OCI-LY7 (cell line): ENCODE measurements at regions not wholly inside any gene's neighbourhood (a gene's known extent, or its start where the extent isn't known, plus 50 kb on each side); places are given as distances from the start of the nearest gene placed in this dataset.

Source experiments
- BruUV-seq: library from RNA; stranded (reverse); fragments of 400-500 nt; replicated peaks from 2 replicates; lab custom pipeline; 2021; lab: Mats Ljungman, UMichigan
- CTCF ChIA-PET: fragments of 300-600 bp; sonication (Branson Sonifier 250); formaldehyde crosslinking; loops from one replicate; lab custom pipeline; 2022; ENCODE audit warnings: antibody characterized with exemption; ENCODE audit not compliant: unreplicated experiment; lab: Charles Lee
- POLR2A ChIA-PET: fragments of 300-600 bp; sonication (Branson Sonifier 250); formaldehyde crosslinking; loops from one replicate; lab custom pipeline; 2022; ENCODE audit warnings: antibody characterized with exemption; lab: Charles Lee
- DNase-seq: peaks from one replicate; pipeline ENCODE4 v3.0.0-alpha.2; 2015; ENCODE audit warnings: low spot score
- H2AFZ ChIP-seq: fragments of 200-600 bp; sonication (generic), shearing (Covaris generic); 2 replicates; pipeline ENCODE4 v1.6.1; 2014; ENCODE audit warnings: mild to moderate bottlenecking, antibody characterized with exemption, low read length, moderate library complexity
- H3K27ac ChIP-seq: fragments of 200-600 bp; sonication (generic); 2 replicates; pipeline ENCODE4 v1.5.1; 2014; ENCODE audit warnings: mixed run types, low read depth, mild to moderate bottlenecking, moderate library complexity, low read length, inconsistent platforms; ENCODE audit not compliant: poor library complexity, severe bottlenecking
- H3K36me3 ChIP-seq: fragments of 200-600 bp; sonication (generic); 2 replicates; pipeline ENCODE4 v1.6.1; 2014; ENCODE audit warnings: mild to moderate bottlenecking, antibody characterized with exemption, low read length, moderate library complexity, mixed read lengths; ENCODE audit not compliant: insufficient read depth
- H3K4me1 ChIP-seq: fragments of 200-600 bp; sonication (generic); 2 replicates; pipeline ENCODE4 v1.5.1; 2014; ENCODE audit warnings: mild to moderate bottlenecking, low read length; ENCODE audit not compliant: insufficient read depth, poor library complexity, severe bottlenecking
- H3K4me2 ChIP-seq: fragments of 200-600 bp; sonication (generic); 2 replicates; pipeline ENCODE4 v1.6.1; 2014; ENCODE audit warnings: mild to moderate bottlenecking, low read length
- H3K4me3 ChIP-seq: fragments of 200-600 bp; sonication (generic); 2 replicates; pipeline ENCODE4 v1.5.1; 2014; ENCODE audit warnings: mild to moderate bottlenecking, low read depth, low read length; ENCODE audit not compliant: poor library complexity, severe bottlenecking
- H3K79me2 ChIP-seq: fragments of 200-600 bp; sonication (generic); 2 replicates; pipeline ENCODE4 v1.6.1; 2016; ENCODE audit warnings: low read depth, mild to moderate bottlenecking, low read length, moderate library complexity, mixed read lengths; ENCODE audit not compliant: insufficient read depth
- H3K9me2 ChIP-seq: fragments of 200-600 bp; sonication (generic); 2 replicates; pipeline ENCODE4 v1.6.1; 2016; ENCODE audit warnings: mild to moderate bottlenecking, low read length, mixed read lengths; ENCODE audit not compliant: insufficient read depth
- H3K9me3 ChIP-seq: fragments of 200-600 bp; sonication (generic); 2 replicates; pipeline ENCODE4 v1.6.1; 2014; ENCODE audit warnings: mild to moderate bottlenecking, mixed run types, low read length, mixed read lengths
- H4K20me1 ChIP-seq: fragments of 200-600 bp; sonication (generic); 2 replicates; pipeline ENCODE4 v1.6.1; 2014; ENCODE audit warnings: mild to moderate bottlenecking, antibody characterized with exemption, low read length, moderate library complexity, mixed read lengths; ENCODE audit not compliant: insufficient read depth
- EZH2phosphoT487 ChIP-seq: fragments of 200-600 bp; sonication (generic); IDR thresholded peaks from 2 replicates; pipeline ENCODE4 v1.6.1; 2018; ENCODE audit warnings: low read depth, borderline replicate concordance, mild to moderate bottlenecking, mixed run types, antibody characterized with exemption, low read length, moderate library complexity, mixed read lengths
- intact Hi-C: fragments of 100-400 bp; cut with micrococcal nuclease; formaldehyde crosslinking; loops from one replicate; pipeline ENCODE4 v1.10.0; 2022; ENCODE audit not compliant: unreplicated experiment
- TF ChIP-seq, protein P1 (sequence below): fragments of 200-600 bp; sonication (generic); conservative IDR thresholded peaks from 2 replicates; pipeline ENCODE4 v1.5.1; 2014; ENCODE audit warnings: mild to moderate bottlenecking, antibody characterized with exemption, low read length, moderate library complexity, mixed read lengths

DNA sequence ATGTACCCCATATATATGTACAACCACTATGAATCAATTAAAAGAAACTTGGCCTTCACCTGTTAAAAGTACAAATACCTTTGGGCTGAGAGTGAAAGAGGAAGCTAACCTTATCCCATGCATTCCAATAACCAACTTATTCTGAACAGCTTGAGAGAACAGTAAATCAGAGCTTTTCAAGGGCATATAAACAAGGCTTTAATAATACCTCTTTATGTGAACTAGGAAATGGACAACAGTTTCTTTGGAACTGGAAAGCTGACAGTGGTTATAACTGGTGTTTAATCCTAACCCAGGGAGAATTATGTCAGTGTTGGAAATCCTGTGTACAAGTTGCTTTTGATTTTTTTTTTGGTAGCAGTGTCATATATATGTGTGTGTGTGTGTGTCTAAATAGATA is 170.5 kb downstream of the TFAP2B start:
- no peaks in the 10 kb centered on the region for H3K4me1 ChIP-seq
- TF ChIP-seq EZH2phosphoT487: no peak
- TF ChIP-seq, protein P1, sequence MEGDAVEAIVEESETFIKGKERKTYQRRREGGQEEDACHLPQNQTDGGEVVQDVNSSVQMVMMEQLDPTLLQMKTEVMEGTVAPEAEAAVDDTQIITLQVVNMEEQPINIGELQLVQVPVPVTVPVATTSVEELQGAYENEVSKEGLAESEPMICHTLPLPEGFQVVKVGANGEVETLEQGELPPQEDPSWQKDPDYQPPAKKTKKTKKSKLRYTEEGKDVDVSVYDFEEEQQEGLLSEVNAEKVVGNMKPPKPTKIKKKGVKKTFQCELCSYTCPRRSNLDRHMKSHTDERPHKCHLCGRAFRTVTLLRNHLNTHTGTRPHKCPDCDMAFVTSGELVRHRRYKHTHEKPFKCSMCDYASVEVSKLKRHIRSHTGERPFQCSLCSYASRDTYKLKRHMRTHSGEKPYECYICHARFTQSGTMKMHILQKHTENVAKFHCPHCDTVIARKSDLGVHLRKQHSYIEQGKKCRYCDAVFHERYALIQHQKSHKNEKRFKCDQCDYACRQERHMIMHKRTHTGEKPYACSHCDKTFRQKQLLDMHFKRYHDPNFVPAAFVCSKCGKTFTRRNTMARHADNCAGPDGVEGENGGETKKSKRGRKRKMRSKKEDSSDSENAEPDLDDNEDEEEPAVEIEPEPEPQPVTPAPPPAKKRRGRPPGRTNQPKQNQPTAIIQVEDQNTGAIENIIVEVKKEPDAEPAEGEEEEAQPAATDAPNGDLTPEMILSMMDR: no peak
- no peaks in the 10 kb centered on the region for H4K20me1 ChIP-seq
- H3K36me3 ChIP-seq: no peaks in the 10 kb centered on the region
- H3K79me2 ChIP-seq: no peaks in the 10 kb centered on the region
- no peak overlapping the region for H3K27ac ChIP-seq
- intact Hi-C loops: no loop called here
- H3K4me2 ChIP-seq: no peak overlapping the region
- H3K9me2 ChIP-seq: no peaks in the 10 kb centered on the region
- H3K9me3 ChIP-seq: no peaks in the 10 kb centered on the region
- POLR2A ChIA-PET: interaction anchor here (1.0 to 1.3 kb wide), 2 partner anchors 8 to 16 kb away, joined by 3 read pairs; no protein-coding TSS in a partner anchor
- H3K4me3 ChIP-seq: no peak overlapping the region
- no TSS peak for BruUV-seq
- CTCF ChIA-PET: no interaction called here
- no peak for DNase-seq
- no peak overlapping the region for H2AFZ ChIP-seq

DNA sequence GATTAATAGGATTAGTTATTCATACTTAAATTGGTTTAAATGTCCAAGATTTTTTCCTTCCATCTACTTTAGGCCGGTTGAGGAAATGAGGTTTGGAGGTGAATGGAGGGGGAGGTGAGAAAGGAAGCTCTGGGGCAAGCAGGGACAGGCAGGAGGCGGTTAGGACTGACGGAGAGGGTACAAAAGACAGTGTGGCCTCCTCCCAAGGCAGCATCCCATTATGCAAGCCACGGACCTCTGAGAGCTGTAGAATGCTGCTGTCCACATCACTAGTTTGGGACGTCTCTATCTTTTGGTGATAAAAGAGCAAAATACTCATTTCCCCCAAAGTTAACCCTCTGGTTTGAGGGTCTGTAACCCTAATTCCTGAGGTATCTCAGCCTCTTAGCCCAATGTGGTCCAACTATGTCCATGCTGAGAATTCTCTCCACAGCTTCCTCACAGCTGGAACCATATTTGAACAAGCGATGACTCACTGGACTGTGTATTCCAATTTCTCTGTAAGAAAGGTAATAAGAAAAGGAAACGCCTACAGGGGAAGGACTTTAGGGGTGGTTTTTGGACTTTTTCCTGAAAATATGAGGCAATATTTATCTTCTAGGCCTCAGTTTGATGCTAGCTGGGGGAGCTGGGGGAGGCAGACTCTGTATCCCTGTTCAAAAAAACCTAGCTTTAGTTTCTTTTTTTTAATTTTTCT is 172.2 kb downstream of the TFAP2B start:
- Histone ChIP-seq H3K36me3 (no peaks in the 10 kb centered on the region), H3K79me2 (no peaks in the 10 kb centered on the region), H3K4me3 (no peak overlapping the region), H4K20me1 (no peaks in the 10 kb centered on the region), H3K4me2 (no peak overlapping the region), H3K9me3 (no peaks in the 10 kb centered on the region), H3K9me2 (no peaks in the 10 kb centered on the region), H3K4me1 (no peaks in the 10 kb centered on the region), H3K27ac (no peak overlapping the region), H2AFZ (no peak overlapping the region)
- intact Hi-C loops: no loop called here
- ChIA-PET CTCF (no interaction called here), POLR2A (interaction anchor here (0.6 to 1.0 kb wide), 2 partner anchors 10 to 605 kb away, joined by 3 read pairs; no protein-coding TSS in a partner anchor)
- no peak for DNase-seq
- BruUV-seq: no TSS peak
- TF ChIP-seq, protein P1: no peak
- TF ChIP-seq EZH2phosphoT487: no peak

DNA sequence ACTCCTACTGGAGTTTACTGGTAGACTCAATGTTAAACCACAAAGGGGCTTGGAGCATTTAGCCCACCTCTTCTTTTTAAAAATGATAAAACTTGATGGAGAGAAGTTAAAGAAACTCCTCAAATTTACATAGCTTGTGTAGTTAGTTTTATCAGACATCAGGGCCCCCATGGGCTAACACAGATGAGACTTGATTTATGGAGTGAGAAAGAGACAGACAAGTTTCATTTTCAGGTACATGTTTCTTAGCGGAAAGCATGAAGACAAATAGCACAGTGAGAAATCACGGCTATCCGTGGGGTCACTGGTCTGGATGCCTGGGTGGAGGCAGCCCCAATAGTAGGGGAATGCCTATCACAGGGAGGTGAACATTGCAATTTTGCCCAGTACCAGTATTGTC is 173.6 kb downstream of the TFAP2B start:
- no TSS peak for BruUV-seq
- Histone ChIP-seq H3K4me1 (no peaks in the 10 kb centered on the region), H3K9me2 (no peaks in the 10 kb centered on the region), H3K4me2 (no peak overlapping the region), H3K36me3 (no peaks in the 10 kb centered on the region), H3K4me3 (no peak overlapping the region), H3K27ac (no peak overlapping the region), H3K9me3 (no peaks in the 10 kb centered on the region), H2AFZ (no peak overlapping the region), H4K20me1 (no peaks in the 10 kb centered on the region), H3K79me2 (no peaks in the 10 kb centered on the region)
- TF ChIP-seq, protein P1: no peak
- no peak for TF ChIP-seq EZH2phosphoT487
- ChIA-PET CTCF (no interaction called here), POLR2A (interaction anchor here (1.0 kb wide), 1 partner anchor 8 kb away, joined by 3 read pairs; no protein-coding TSS in a partner anchor)
- no peak for DNase-seq
- intact Hi-C loops: no loop called here
